DND-41 (cell line): ENCODE measurements at regions not wholly inside any gene's neighbourhood (a gene's known extent, or its start where the extent isn't known, plus 50 kb on each side); places are given as distances from the start of the nearest gene placed in this dataset.

ENCODE experiments used
- ATAC-seq: fragments of 200-7000 bp; cut with Tn5 transposase; 3 replicates; pipeline ENCODE4 v1.9.1; 2021; ENCODE audit warnings: low read depth; ENCODE audit not compliant: insufficient read depth
- DNase-seq: peaks from one replicate; pipeline ENCODE4 v3.0.0-alpha.2; 2020
- H2AFZ ChIP-seq: 2 replicates; pipeline ENCODE4 v1.6.0; 2012; ENCODE audit warnings: low read depth, low read length
- H3K27ac ChIP-seq: 2 replicates; pipeline ENCODE4 v1.5.1; 2012; ENCODE audit warnings: low read length, inconsistent platforms
- H3K27me3 ChIP-seq: fragments of 200-600 bp; sonication (generic); 2 replicates; pipeline ENCODE4 v1.6.0; 2012; ENCODE audit warnings: low read length, mild to moderate bottlenecking, inconsistent platforms; ENCODE audit not compliant: insufficient read depth, poor library complexity
- H3K36me3 ChIP-seq: 2 replicates; pipeline ENCODE4 v1.5.1; 2012; ENCODE audit warnings: low read length, inconsistent platforms; ENCODE audit not compliant: insufficient read depth
- H3K4me1 ChIP-seq: 2 replicates; pipeline ENCODE4 v1.5.1; 2012; ENCODE audit warnings: mild to moderate bottlenecking, low read length; ENCODE audit not compliant: insufficient read depth
- H3K4me2 ChIP-seq: 2 replicates; pipeline ENCODE4 v1.6.0; 2012; ENCODE audit warnings: mild to moderate bottlenecking, moderate library complexity, low read length, inconsistent platforms; ENCODE audit not compliant: insufficient read depth
- H3K4me3 ChIP-seq, 2 experiments: fragments of 200-600 bp in 1 of 2; shearing (Covaris generic) in 1 of 2; 2 replicates each; pipeline ENCODE4 v1.5.1; 2012 to 2016; ENCODE audit warnings: inconsistent platforms in 2 of 2, low read length in 2 of 2, mild to moderate bottlenecking in 2 of 2, low read depth in 1 of 2, moderate library complexity in 1 of 2
- H3K79me2 ChIP-seq: 2 replicates; pipeline ENCODE4 v1.6.0; 2012; ENCODE audit warnings: low read length, inconsistent platforms; ENCODE audit not compliant: insufficient read depth
- H3K9ac ChIP-seq: 2 replicates; pipeline ENCODE4 v1.6.0; 2012; ENCODE audit warnings: low read depth, mild to moderate bottlenecking, inconsistent platforms, low read length, moderate library complexity
- H3K9me3 ChIP-seq: 2 replicates; pipeline ENCODE4 v1.5.1; 2012; ENCODE audit warnings: low read length, moderate library complexity, mild to moderate bottlenecking, inconsistent platforms; ENCODE audit not compliant: insufficient read depth, severe bottlenecking
- H4K20me1 ChIP-seq: 2 replicates; pipeline ENCODE4 v1.6.0; 2012; ENCODE audit warnings: low read length; ENCODE audit not compliant: insufficient read depth
- CTCF ChIP-seq: IDR thresholded peaks from 2 replicates; pipeline ENCODE4 v1.5.1; 2012; ENCODE audit warnings: borderline replicate concordance, low read length, moderate library complexity, mild to moderate bottlenecking; ENCODE audit not compliant: poor library complexity, severe bottlenecking; ENCODE audit errors: extremely low read depth
- EZH2 ChIP-seq: IDR thresholded peaks from 3 replicates; pipeline ENCODE4 v1.6.1; 2012; ENCODE audit warnings: borderline replicate concordance, low read depth, mild to moderate bottlenecking, moderate library complexity, low read length, inconsistent platforms; ENCODE audit not compliant: severe bottlenecking

- Histone ChIP-seq H3K79me2 (no peaks in the 10 kb centered on the region), H3K9ac (no peak overlapping the region), H3K4me3 (no peak overlapping the region), H3K9me3 (peaks cover 20% of the 10 kb centered on the region), H3K4me1 (no peaks in the 10 kb centered on the region), H3K27ac (no peak overlapping the region), H3K27me3 (no peaks in the 10 kb centered on the region), H3K36me3 (no peaks in the 10 kb centered on the region), H2AFZ (no peak overlapping the region), H4K20me1 (no peaks in the 10 kb centered on the region), H3K4me2 (no peak overlapping the region)
- ATAC-seq (no peak), DNase-seq (no peak)
- TF ChIP-seq EZH2 (no peak), CTCF (no peak)
Observed at GRCh38 chr2:171241771-171242170, 81.1 kb upstream of the TLK1 start.

GRCh38 chr2:171238946-171239345 lies 78.3 kb upstream of the TLK1 start:
- no peak overlapping the region for H3K4me3 ChIP-seq
- DNase-seq (no peak), ATAC-seq (no peak)
- no peak overlapping the region for H3K27ac ChIP-seq
- no peak overlapping the region for H3K9ac ChIP-seq
- no peak overlapping the region for H3K4me2 ChIP-seq
- no peaks in the 10 kb centered on the region for H3K4me1 ChIP-seq
- no peak for TF ChIP-seq EZH2
- no peak for TF ChIP-seq CTCF
- H3K79me2 ChIP-seq = no peaks in the 10 kb centered on the region
- H3K27me3 ChIP-seq = no peaks in the 10 kb centered on the region
- H2AFZ ChIP-seq = no peak overlapping the region
- H3K36me3 ChIP-seq = no peaks in the 10 kb centered on the region
- H3K9me3 ChIP-seq = no peaks in the 10 kb centered on the region
- no peaks in the 10 kb centered on the region for H4K20me1 ChIP-seq

- no peak overlapping the region for H2AFZ ChIP-seq
- DNase-seq = no peak
Observed at GRCh38 chr2:171237751-171238505, 77.2 kb upstream of the TLK1 start.

More at GRCh38 chr2:171237751-171238505, 77.2 kb upstream of the TLK1 start:
- Histone ChIP-seq H3K9me3 (no peaks in the 10 kb centered on the region), H3K9ac (no peak overlapping the region), H3K27me3 (no peaks in the 10 kb centered on the region), H3K79me2 (no peaks in the 10 kb centered on the region), H4K20me1 (no peaks in the 10 kb centered on the region), H3K4me3 (no peak overlapping the region), H3K27ac (no peak overlapping the region), H3K36me3 (no peaks in the 10 kb centered on the region), H3K4me1 (no peaks in the 10 kb centered on the region), H3K4me2 (no peak overlapping the region)
- no peak for ATAC-seq
- TF ChIP-seq EZH2 (no peak), CTCF (no peak)
